HG02610 (cell line): ENCODE measurements at regions not wholly inside any gene's neighbourhood (a gene's known extent, or its start where the extent isn't known, plus 50 kb on each side); places are given as distances from the start of the nearest gene placed in this dataset.

Experiments used
- ATAC-seq: cut with Tn5 transposase; IDR thresholded peaks from one replicate; pipeline ENCODE4 v1.9.1; 2021; ENCODE audit warnings: mild to moderate bottlenecking, moderate library complexity; ENCODE audit not compliant: unreplicated experiment

DNA sequence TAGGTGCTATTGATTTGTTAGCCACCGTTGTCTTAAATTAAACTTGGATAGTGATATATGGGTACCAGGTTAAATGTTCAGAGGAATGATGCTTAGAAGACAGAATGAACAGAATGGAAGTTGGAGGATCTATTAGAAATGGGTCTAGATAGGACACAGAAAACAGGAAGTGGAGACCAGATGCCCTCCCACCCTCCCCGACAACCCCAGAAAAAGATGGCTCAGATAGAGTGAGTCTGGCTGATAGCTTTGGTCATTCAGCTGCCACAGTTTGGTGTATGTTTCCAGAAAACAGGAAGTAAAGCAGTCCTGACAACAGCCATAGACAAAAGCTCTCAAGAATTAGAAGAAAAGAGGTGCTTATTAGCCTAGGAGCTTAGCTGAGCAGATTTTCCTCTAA is 71.5 kb upstream of the DSG1 start:
- no peak for ATAC-seq

DNA sequence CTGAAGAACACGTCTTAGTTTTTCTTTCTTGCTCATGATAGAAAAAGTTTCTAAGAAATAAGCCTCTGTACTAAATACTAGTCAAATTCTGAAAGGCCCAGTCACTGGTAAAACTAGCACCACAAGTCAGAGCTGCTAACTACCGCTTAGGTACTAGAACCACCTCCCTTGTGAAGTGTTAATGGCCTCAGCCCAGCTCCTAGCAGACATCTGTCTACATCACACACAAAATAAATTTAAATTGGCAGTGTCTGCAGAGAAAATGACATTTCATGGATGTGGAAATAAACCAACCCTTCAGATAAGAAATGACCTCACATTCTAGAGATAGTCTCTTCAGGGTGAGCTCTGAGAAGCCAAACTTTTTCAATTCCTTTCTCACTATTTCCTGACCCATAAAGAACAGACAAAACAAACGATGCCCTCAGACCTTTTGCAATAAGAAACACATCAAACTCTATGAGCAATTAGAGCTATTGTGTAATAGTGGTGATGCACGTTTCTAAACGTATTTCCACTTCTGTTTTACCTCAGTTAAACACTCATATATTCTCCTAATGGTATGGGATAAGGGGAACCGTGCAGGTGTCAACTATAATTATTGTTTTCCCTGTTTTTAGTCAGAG is 70.3 kb upstream of the DSG1 start:
- ATAC-seq = no peak

DNA sequence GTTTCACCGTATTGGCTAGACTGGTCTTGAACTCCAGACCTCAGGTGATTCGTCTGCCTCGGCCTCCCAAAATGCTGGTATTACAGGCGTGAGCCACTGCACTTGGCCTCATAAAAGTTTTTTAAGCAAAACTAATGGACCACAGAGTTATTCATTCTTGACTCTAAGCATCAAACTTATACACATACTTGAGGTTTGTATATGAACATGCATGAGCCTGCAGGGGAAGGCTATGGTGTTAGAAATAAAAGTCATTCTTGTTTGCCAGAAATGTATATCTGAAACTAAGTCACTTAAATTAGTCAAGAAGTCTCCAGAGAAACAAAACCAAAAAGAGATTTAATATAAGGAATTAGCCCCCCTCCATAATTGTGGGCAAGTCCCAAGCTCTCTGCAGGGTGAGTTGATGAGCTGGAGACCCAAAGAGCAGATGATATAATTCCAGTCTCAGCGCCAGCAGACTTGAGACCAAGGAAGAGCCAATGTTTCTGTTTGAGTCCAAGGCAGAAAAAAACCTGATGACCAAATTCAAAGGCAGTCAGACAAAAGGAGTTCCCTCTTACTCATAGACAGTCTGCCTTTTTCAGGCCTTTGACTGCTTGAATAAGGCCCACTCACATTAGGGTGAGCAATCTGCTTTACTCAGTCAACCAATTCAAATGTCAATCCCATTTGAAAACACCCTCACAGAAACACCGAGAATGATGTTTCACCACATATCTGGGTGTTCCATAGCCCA is 69.0 kb upstream of the DSG1 start:
- no peak for ATAC-seq

DNA sequence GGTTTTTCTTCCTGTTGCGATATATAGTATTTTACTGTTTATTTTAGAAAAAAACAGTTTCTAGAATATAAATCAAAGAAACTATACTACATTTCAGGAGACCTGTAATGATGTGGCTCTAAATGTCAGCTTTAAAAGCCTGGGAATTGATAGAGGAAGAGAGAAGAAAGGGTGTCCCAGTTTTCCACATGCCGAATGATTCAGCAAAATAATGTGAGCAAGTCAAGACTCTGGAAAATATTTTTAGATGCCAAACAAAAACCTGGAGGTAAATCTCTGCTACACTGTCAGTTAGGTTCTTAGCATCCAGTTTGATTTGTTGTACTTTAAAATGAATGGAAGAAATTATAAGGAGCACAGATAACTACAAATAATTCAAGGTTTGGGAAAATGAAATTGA is 67.1 kb upstream of the DSG1 start:
- ATAC-seq = no peak

DNA sequence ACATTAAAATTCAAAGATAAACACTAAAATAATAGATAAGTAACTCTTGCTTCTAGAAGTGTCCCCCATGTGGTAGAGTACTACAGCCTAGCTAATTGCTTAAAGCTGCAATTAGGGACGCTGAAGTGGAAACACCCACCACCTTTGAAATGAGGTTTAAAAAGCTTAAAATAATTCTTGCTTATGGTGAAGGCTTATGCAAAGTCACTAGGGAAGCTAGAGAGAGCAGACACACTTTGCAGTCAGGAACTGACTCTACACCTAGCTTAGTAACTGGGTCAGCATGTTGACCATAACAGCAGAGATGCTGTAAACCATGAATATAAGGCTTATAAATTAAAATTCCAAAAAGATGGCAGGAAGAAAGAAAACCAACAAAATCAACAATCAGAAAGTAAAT is 65.4 kb upstream of the DSG1 start:
- ATAC-seq = no peak

DNA sequence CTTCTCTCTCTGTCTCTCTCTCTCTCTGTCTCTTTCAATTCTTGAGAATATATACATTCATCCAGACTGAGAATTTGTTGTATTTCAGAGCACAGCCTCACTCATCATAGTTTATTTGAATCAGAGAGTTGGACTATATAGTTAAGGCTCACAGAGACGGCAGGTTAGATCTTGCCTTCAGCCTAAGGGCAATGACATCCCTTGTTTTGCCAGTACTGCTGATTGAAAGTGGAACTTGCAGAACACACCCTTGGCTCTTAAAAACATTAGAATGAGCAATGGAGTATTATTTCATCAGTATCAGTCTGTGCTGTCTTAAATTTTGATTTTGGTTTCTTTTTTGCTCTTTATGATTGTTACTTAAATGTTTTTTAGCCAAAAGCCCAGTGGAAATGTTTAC is 62.0 kb upstream of the DSG1 start:
- ATAC-seq = no peak

DNA sequence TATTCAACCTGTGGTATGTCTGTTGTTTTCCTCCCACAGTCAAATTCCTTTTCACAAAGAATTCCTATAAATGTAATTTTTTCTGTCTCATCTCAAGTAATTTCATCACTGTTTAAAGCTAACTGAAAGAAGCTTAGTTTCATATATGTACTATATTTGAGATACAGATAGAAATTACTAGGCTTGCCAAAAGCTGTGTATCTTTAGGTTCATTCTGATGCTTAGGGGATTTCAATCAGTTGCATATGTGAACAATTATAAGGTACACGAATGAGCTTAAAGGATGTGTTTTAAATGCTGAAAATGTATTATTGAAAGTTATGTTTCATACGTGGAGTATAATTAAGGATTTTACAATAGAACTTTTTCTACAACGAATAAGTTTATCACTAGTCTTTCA is 59.2 kb upstream of the DSG1 start:
- ATAC-seq = no peak

DNA sequence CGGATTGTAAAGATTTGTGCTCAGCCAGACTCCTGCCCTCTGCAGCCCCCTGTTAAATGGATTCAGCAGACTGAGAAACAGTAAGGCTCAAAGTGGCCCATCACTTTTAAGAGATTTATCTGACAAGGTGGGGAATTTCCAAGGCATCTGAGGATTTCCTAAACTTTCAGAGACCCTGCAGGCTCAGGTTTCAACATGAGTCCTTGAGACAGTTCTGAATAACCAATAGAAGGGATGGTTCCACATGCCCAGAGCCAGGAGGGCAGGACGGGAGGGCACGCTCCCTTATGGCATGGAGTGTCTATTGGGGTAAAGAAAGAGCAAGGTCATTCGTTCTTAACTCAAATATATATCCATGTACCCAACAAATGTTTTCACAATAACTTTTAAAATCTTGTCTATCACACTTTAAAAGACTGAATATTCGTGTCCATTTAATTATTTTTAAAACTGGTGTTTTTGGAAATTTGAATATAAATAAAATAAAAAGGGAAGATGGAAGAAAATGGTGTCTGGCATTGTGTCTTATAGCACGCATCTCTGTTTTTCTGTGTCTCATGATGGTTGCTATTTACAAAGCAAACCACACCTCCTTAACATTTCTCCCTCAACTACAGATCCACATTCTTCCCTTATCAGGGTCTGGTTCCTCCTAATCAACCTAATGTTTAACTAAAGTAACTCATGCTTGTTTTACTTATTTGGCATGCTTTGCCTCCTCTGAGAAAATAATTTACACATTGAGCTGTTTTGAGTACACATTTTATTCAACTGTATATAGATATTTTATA is 56.0 kb upstream of the DSG1 start:
- no peak for ATAC-seq

DNA sequence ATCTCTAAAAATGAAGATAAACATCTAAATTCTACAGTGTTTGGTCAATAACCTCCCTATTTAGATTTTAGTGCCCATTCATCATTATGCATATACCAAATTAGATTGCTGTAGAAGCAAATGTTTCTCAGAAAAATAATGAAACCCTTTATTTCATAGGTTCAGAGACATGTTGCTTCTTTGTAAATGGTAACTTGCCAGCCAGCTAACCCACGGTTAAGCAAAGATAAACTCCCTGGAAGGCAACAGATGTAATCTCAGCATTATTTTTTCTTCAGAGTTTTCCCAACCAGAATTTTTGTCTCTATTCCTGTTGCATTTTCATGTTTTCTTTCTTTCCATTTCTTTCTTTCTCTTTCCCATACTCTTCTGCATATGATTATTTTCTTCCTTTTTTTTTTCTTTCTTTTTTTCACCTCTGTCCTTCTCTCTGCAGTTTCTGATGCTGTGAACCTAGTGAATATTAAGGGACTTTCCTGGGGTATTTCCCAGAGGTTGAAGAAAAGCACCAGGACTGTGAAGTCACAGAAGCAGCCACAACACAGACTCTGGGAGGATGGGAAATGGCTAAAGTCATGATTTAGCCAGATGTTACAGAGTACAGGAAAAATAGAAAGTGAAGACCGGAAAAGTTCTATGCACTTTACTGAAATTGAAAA is 50.0 kb upstream of the DSG1 start:
- peak; percentile 96 for ATAC-seq
